K562 (cell line): ENCODE measurements at regions not wholly inside any gene's neighbourhood (a gene's known extent, or its start where the extent isn't known, plus 50 kb on each side); places are given as distances from the start of the nearest gene placed in this dataset.

ENCODE experiments used
- ATAC-seq: fragments of 200-7000 bp; cut with Tn5 transposase; 3 replicates; pipeline ENCODE4 v1.9.1; 2020; ENCODE audit warnings: moderate library complexity
- BruUV-seq: library from RNA; stranded (reverse); fragments of 400-500 nt; replicated peaks from 2 replicates; lab custom pipeline; 2021; lab: Mats Ljungman, UMichigan
- CTCF ChIA-PET: fragments of 300-600 bp; formaldehyde crosslinking; extraction: SDS; loops from one replicate; lab custom pipeline; 2021; ENCODE audit warnings: low intra/inter-chr PET ratio; lab: Yijun Ruan, JAX
- POLR2A ChIA-PET: fragments of 300-600, 350-650 bp; sonication (Branson Sonifier 250); formaldehyde crosslinking; extraction: SDS; loops from one replicate; lab custom pipeline; 2021; ENCODE audit warnings: antibody characterized with exemption, inconsistent platforms; lab: Yijun Ruan, JAX
- DNase-seq, 4 experiments: peaks; one replicate each; pipeline versions ENCODE4 v3.0.0 to v3.0.0-alpha.2; 2011 to 2018; ENCODE audit warnings: low spot score in 3 of 4, mixed read lengths in 3 of 4; ENCODE audit errors: extremely low read depth in 1 of 4
- FAIRE-seq: peaks from 2 replicates; lab custom pipeline; 2011; peaks lifted over from hg19 to GRCh38; lab: Jason Lieb, UNC
- H2AFZ ChIP-seq: 2 replicates; pipeline ENCODE4 v1.6.0; 2011; ENCODE audit warnings: low read depth, low read length, control low read depth, inconsistent platforms
- H3K27ac ChIP-seq: fragments of 200-600 bp; 3 replicates; pipeline ENCODE4 v1.8.0; 2011; ENCODE audit warnings: low read depth, mild to moderate bottlenecking, control low read depth, inconsistent platforms, low read length, moderate library complexity, mixed read lengths; ENCODE audit errors: extremely low read depth
- H3K27me3 ChIP-seq, 2 experiments: fragments of 300-600 bp in 1 of 2; 2 replicates in 1 of 2; 3 replicates in 1 of 2; pipeline versions ENCODE4 v1.6.0 to v1.8.0; 2011; ENCODE audit warnings: inconsistent platforms in 2 of 2, low read length in 2 of 2, mild to moderate bottlenecking in 1 of 2, mixed read lengths in 1 of 2, moderate library complexity in 1 of 2; ENCODE audit not compliant: control insufficient read depth in 2 of 2, insufficient read depth in 2 of 2
- H3K36me3 ChIP-seq: fragments of 300-600 bp; 3 replicates; pipeline ENCODE4 v1.8.0; 2011; ENCODE audit warnings: mild to moderate bottlenecking, low read length, inconsistent platforms; ENCODE audit not compliant: control insufficient read depth, insufficient read depth
- H3K4me1 ChIP-seq, 2 experiments: fragments of 200-600 bp in 1 of 2; replicated peaks in 1 of 2; 2 replicates in 1 of 2; 3 replicates in 1 of 2; pipeline versions ENCODE4 v1.5.1 to v1.8.0; 2011; ENCODE audit warnings: inconsistent platforms in 2 of 2, low read length in 2 of 2, mild to moderate bottlenecking in 1 of 2, mixed read lengths in 1 of 2, moderate library complexity in 1 of 2; ENCODE audit not compliant: control insufficient read depth in 2 of 2, insufficient read depth in 2 of 2
- H3K4me2 ChIP-seq: 2 replicates; pipeline ENCODE4 v1.6.1; 2011; ENCODE audit warnings: low read length, control low read depth, inconsistent platforms, mixed read lengths; ENCODE audit not compliant: insufficient read depth
- H3K4me3 ChIP-seq: fragments of 200-600 bp; sonication (generic), shearing (Covaris generic); 2 replicates; pipeline ENCODE4 v1.5.1; 2016; ENCODE audit warnings: control low read depth, inconsistent platforms
- H3K79me2 ChIP-seq: fragments of 200-600 bp; 3 replicates; pipeline ENCODE4 v1.8.0; 2011; ENCODE audit warnings: low read length, inconsistent platforms; ENCODE audit not compliant: control insufficient read depth, insufficient read depth
- H3K9ac ChIP-seq, 2 experiments: 2 replicates each; pipeline versions ENCODE4 v1.6.0 to v1.6.1; 2011; ENCODE audit warnings: low read depth in 2 of 2, low read length in 2 of 2, control low read depth in 1 of 2, inconsistent platforms in 1 of 2, mild to moderate bottlenecking in 1 of 2, mixed read lengths in 1 of 2; ENCODE audit not compliant: insufficient read depth in 1 of 2
- H3K9me1 ChIP-seq: one replicate; pipeline ENCODE4 v1.6.0; 2011; ENCODE audit warnings: inconsistent platforms, mild to moderate bottlenecking, low read length, moderate library complexity; ENCODE audit not compliant: control insufficient read depth, insufficient read depth
- H3K9me3 ChIP-seq: replicated peaks from 2 replicates; pipeline ENCODE4 v1.5.1; 2011; ENCODE audit warnings: low read depth, low read length, inconsistent platforms; ENCODE audit not compliant: control insufficient read depth, insufficient read depth
- H4K20me1 ChIP-seq: replicated peaks from 2 replicates; pipeline ENCODE4 v1.6.1; 2011; ENCODE audit warnings: low read length, inconsistent platforms, mixed read lengths; ENCODE audit not compliant: control insufficient read depth, insufficient read depth
- ATF7 ChIP-seq: fragments of 450-650 bp; IDR thresholded peaks from 2 replicates; pipeline ENCODE4 v1.7.1; 2014; ENCODE audit warnings: mild to moderate bottlenecking, moderate library complexity
- GATAD2B ChIP-seq: fragments of 450-650 bp; IDR thresholded peaks from 2 replicates; pipeline ENCODE4 v1.6.1; 2017; ENCODE audit warnings: mild to moderate bottlenecking, borderline replicate concordance
- HSF4 ChIP-seq: fragments of 250-450 bp; sonication (Bioruptor Pico); IDR thresholded peaks from 2 replicates; pipeline ENCODE4 v2.1.2; 2022; ENCODE audit warnings: mild to moderate bottlenecking, moderate library complexity, borderline replicate concordance
- STAT6 ChIP-seq: sonication (generic); formaldehyde crosslinking; IDR thresholded peaks from 2 replicates; pipeline ENCODE4 v1.8.1; 2023; ENCODE audit warnings: mild to moderate bottlenecking, missing genetic modification reagents
- VEZF1 ChIP-seq: fragments of 200-800 bp; sonication (Bioruptor generic); IDR thresholded peaks from 2 replicates; pipeline ENCODE4 v1.6.1; 2017; ENCODE audit warnings: missing genetic modification characterization, missing compliant biosample characterization
- ZNF146 ChIP-seq: IDR thresholded peaks from one replicate; pipeline ENCODE4 v1.6.1; 2018; ENCODE audit warnings: missing compliant biosample characterization; ENCODE audit not compliant: unreplicated experiment
- WGBS: fragments of 100-300 bp; shearing (Covaris generic); methylation state at CpG from one replicate; pipeline ENCODE4 v1.1.6; 2016; ENCODE audit warnings: low coverage, mixed read lengths; ENCODE audit not compliant: insufficient coverage; ENCODE audit errors: missing lambda C conversion rate; 5-methylcytosine and 5-hydroxymethylcytosine counted together
- in situ Hi-C: fragments of 300-500 bp; cut with MboI; formaldehyde crosslinking; loops from 4 replicates; pipeline ENCODE4 v1.15.0; 2018; ENCODE audit warnings: inconsistent platforms, mixed read lengths
- intact Hi-C: fragments of 100-400 bp; cut with micrococcal nuclease; formaldehyde crosslinking; loops from 2 replicates; pipeline ENCODE4 v1.14.2; 2022

- no peak overlapping the region for H3K27ac ChIP-seq
- POLR2A ChIA-PET = no interaction called here
- DNase-seq (no peak), ATAC-seq (no peak), FAIRE-seq (no peak)
- H3K4me2 ChIP-seq = no peak overlapping the region
- intact Hi-C loops = no loop called here
- H4K20me1 ChIP-seq = no peaks in the 10 kb centered on the region; the same call in 1 of the 2 replicates
- TF ChIP-seq VEZF1 (no peak), STAT6 (CRISPR knock-in tag) (no peak), HSF4 (CRISPR knock-in tag) (no peak), ATF7 (no peak), ZNF146 (CRISPR knock-in tag) (no peak), GATAD2B (no peak)
- CTCF ChIA-PET = no interaction called here
- no peak overlapping the region for H3K9ac ChIP-seq
- no peak overlapping the region for H2AFZ ChIP-seq
- no peaks in the 10 kb centered on the region for H3K4me1 ChIP-seq
- H3K9me1 ChIP-seq = no peaks in the 10 kb centered on the region
- no TSS peak for BruUV-seq
- H3K9me3 ChIP-seq = no peaks in the 10 kb centered on the region
- no peak overlapping the region for H3K4me3 ChIP-seq
- no peaks in the 10 kb centered on the region for H3K79me2 ChIP-seq
- H3K27me3 ChIP-seq = no peaks in the 10 kb centered on the region; a peak in 1 of 5 replicates
- in situ Hi-C loops = no loop called here
- no peaks in the 10 kb centered on the region for H3K36me3 ChIP-seq
- 0% methylated on average over 6 of the region's 6 CpGs for WGBS
Measured at GRCh38 chr11:112539741-112540140, 279.1 kb upstream of the PLET1 start.
